ENCODE measurements at regions not wholly inside any gene's neighbourhood (a gene's known extent, or its start where the extent isn't known, plus 50 kb on each side); places are given as distances from the start of the nearest gene placed in this dataset.

DNA sequence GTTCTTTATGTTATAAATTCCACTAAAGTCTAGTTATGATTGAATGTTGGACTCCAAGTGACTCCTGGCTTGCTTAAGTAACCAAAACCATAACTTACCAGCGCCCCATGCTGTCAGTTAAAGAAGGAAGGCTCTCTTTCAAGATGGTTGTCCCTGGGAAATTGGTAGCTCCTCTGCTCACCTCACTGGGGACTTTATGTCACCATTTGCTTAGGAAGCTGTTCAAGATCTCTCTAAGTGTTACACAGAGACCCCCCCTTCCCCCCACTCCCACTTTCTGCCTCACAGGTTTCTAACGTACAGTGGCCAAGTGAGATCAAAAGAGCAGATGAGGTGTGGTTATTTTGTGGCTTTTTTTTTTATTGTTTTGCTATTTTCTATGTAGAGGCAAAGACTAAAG, 301.8 kb downstream of the AASDHPPT start (continued):
- TF ChIP-seq GABPA (IDR thresholded peaks at IDR 0.05 in 1 of 2, conservative IDR thresholded peaks at IDR 0.05 in 1 of 2) (no peak), RXRA (IDR thresholded peaks at IDR 0.05) (no peak), HNF4G (IDR thresholded peaks at IDR 0.05) (no peak), NR2F2 (IDR thresholded peaks at IDR 0.05) (no peak), EGR1 (IDR thresholded peaks at IDR 0.05; ENCODE audit: low read depth in 2 of 2) (no peak), HNF4A (conservative IDR thresholded peaks at IDR 0.05) (no peak)

- H3K27me3 ChIP-seq (ENCODE audit: control insufficient read depth in 4 of 4, insufficient read depth in 4 of 4, low read length in 3 of 4): peaks cover 0 to 3% (median 0%) of the 10 kb centered on the region in 4 donors
- WGBS: 72% methylated on average over 1 of the region's 1 CpG
- H3K27ac ChIP-seq (ENCODE audit: low read depth in 1 of 2, low read length in 2 of 2): no peak overlapping the region
- no peak overlapping the region for H3K4me3 ChIP-seq (ENCODE audit: low read depth in 1 of 3, low read length in 3 of 3)
- H3K9me3 ChIP-seq (ENCODE audit: control insufficient read depth in 4 of 4, low read length in 3 of 4): no peaks in the 10 kb centered on the region
- no peak for DNase-seq (ENCODE audit: low spot score)
- no peak for TF ChIP-seq NR2F2 (IDR thresholded peaks at IDR 0.05)
- no peaks in the 10 kb centered on the region for H3K4me1 ChIP-seq (ENCODE audit: control insufficient read depth in 4 of 4, insufficient read depth in 4 of 4, low read length in 3 of 4)
- no peak overlapping the region for H3K9ac ChIP-seq (ENCODE audit: low read depth in 1 of 2, low read length in 2 of 2)
- H3K36me3 ChIP-seq (ENCODE audit: control insufficient read depth in 4 of 4, insufficient read depth in 3 of 4, low read depth in 1 of 4, low read length in 3 of 4): no peaks in the 10 kb centered on the region
Observed at GRCh38 chr11:106379712-106380111, 302.2 kb downstream of the AASDHPPT start.

DNA sequence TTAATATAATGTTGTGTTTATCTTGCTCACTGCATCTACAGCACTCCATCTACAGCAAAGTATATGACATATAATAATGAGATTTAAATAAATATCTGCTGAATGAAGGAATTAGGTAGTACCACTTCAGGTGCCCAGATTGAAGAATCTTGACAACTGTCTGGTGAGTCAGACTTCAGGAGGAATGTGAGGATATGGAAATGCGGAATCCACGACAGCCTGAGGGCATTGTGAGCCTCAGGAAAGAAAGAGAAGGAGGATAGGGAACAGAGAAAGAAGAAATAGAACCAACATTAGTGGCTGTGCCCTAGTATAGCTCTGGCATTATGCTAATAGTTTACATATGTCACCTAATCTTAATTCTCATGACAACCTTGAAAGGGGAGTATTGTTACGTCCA, 304.4 kb downstream of the AASDHPPT start:
- no peaks in the 10 kb centered on the region for H3K36me3 ChIP-seq (ENCODE audit: control insufficient read depth in 4 of 4, insufficient read depth in 3 of 4, low read depth in 1 of 4, low read length in 3 of 4)
- H3K4me1 ChIP-seq (ENCODE audit: control insufficient read depth in 4 of 4, insufficient read depth in 4 of 4, low read length in 3 of 4): no peaks in the 10 kb centered on the region
- no peak overlapping the region for H3K4me3 ChIP-seq (ENCODE audit: low read depth in 1 of 3, low read length in 3 of 3)
- H3K9me3 ChIP-seq (ENCODE audit: control insufficient read depth in 4 of 4, low read length in 3 of 4): no peaks in the 10 kb centered on the region
- TF ChIP-seq EGR1 (IDR thresholded peaks at IDR 0.05; ENCODE audit: low read depth in 2 of 2) (no peak), RAD21 (IDR thresholded peaks at IDR 0.05) (no peak), GABPA (IDR thresholded peaks at IDR 0.05 in 1 of 2, conservative IDR thresholded peaks at IDR 0.05 in 1 of 2) (no peak), ATF3 (IDR thresholded peaks at IDR 0.05) (no peak), JUND (IDR thresholded peaks at IDR 0.05) (no peak), NR2F2 (IDR thresholded peaks at IDR 0.05) (no peak), FOXA2 (IDR thresholded peaks at IDR 0.05) (no peak), FOXA1 (IDR thresholded peaks at IDR 0.05) (no peak), SP1 (IDR thresholded peaks at IDR 0.05) (no peak), TAF1 (conservative IDR thresholded peaks at IDR 0.05) (no peak), HNF4G (IDR thresholded peaks at IDR 0.05) (no peak), RXRA (IDR thresholded peaks at IDR 0.05) (no peak), MAX (IDR thresholded peaks at IDR 0.05) (no peak), YY1 (IDR thresholded peaks at IDR 0.05) (no peak)
- TF ChIP-seq, protein P1, sequence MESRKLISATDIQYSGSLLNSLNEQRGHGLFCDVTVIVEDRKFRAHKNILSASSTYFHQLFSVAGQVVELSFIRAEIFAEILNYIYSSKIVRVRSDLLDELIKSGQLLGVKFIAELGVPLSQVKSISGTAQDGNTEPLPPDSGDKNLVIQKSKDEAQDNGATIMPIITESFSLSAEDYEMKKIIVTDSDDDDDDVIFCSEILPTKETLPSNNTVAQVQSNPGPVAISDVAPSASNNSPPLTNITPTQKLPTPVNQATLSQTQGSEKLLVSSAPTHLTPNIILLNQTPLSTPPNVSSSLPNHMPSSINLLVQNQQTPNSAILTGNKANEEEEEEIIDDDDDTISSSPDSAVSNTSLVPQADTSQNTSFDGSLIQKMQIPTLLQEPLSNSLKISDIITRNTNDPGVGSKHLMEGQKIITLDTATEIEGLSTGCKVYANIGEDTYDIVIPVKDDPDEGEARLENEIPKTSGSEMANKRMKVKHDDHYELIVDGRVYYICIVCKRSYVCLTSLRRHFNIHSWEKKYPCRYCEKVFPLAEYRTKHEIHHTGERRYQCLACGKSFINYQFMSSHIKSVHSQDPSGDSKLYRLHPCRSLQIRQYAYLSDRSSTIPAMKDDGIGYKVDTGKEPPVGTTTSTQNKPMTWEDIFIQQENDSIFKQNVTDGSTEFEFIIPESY (IDR thresholded peaks at IDR 0.05): no peak
- TF ChIP-seq, protein P2, sequence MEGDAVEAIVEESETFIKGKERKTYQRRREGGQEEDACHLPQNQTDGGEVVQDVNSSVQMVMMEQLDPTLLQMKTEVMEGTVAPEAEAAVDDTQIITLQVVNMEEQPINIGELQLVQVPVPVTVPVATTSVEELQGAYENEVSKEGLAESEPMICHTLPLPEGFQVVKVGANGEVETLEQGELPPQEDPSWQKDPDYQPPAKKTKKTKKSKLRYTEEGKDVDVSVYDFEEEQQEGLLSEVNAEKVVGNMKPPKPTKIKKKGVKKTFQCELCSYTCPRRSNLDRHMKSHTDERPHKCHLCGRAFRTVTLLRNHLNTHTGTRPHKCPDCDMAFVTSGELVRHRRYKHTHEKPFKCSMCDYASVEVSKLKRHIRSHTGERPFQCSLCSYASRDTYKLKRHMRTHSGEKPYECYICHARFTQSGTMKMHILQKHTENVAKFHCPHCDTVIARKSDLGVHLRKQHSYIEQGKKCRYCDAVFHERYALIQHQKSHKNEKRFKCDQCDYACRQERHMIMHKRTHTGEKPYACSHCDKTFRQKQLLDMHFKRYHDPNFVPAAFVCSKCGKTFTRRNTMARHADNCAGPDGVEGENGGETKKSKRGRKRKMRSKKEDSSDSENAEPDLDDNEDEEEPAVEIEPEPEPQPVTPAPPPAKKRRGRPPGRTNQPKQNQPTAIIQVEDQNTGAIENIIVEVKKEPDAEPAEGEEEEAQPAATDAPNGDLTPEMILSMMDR (IDR thresholded peaks at IDR 0.05; ENCODE audit: low read depth, low read length, missing input control): no peak
- TF ChIP-seq, protein P3, sequence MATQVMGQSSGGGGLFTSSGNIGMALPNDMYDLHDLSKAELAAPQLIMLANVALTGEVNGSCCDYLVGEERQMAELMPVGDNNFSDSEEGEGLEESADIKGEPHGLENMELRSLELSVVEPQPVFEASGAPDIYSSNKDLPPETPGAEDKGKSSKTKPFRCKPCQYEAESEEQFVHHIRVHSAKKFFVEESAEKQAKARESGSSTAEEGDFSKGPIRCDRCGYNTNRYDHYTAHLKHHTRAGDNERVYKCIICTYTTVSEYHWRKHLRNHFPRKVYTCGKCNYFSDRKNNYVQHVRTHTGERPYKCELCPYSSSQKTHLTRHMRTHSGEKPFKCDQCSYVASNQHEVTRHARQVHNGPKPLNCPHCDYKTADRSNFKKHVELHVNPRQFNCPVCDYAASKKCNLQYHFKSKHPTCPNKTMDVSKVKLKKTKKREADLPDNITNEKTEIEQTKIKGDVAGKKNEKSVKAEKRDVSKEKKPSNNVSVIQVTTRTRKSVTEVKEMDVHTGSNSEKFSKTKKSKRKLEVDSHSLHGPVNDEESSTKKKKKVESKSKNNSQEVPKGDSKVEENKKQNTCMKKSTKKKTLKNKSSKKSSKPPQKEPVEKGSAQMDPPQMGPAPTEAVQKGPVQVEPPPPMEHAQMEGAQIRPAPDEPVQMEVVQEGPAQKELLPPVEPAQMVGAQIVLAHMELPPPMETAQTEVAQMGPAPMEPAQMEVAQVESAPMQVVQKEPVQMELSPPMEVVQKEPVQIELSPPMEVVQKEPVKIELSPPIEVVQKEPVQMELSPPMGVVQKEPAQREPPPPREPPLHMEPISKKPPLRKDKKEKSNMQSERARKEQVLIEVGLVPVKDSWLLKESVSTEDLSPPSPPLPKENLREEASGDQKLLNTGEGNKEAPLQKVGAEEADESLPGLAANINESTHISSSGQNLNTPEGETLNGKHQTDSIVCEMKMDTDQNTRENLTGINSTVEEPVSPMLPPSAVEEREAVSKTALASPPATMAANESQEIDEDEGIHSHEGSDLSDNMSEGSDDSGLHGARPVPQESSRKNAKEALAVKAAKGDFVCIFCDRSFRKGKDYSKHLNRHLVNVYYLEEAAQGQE (IDR thresholded peaks at IDR 0.05): no peak
- H3K27me3 ChIP-seq (ENCODE audit: control insufficient read depth in 4 of 4, insufficient read depth in 4 of 4, low read length in 3 of 4): peaks cover 0 to 3% (median 0%) of the 10 kb centered on the region in 4 donors
- H3K9ac ChIP-seq (ENCODE audit: low read depth in 1 of 2, low read length in 2 of 2): no peak overlapping the region
- WGBS: 79% methylated on average over 3 of the region's 3 CpGs
- no peak overlapping the region for H3K27ac ChIP-seq (ENCODE audit: low read depth in 1 of 2, low read length in 2 of 2)
- no peak for DNase-seq (ENCODE audit: low spot score)
